GM18951 (cell line): ENCODE measurements at regions not wholly inside any gene's neighbourhood (a gene's known extent, or its start where the extent isn't known, plus 50 kb on each side); places are given as distances from the start of the nearest gene placed in this dataset.
"Not testable (repeated sequence)": the region's sequence is repeated elsewhere in the genome, so short reads cannot be mapped to it uniquely, and the experiment has no call there.

Experiments
- POLR2A ChIP-seq: IDR thresholded peaks from 4 replicates; pipeline ENCODE4 v1.6.1; 2011; ENCODE audit warnings: mild to moderate bottlenecking; ENCODE audit not compliant: insufficient read length, insufficient read depth; ENCODE audit errors: extremely low read depth
- in situ Hi-C: fragments of 300-500 bp; cut with MboI; formaldehyde crosslinking; loops from one replicate; pipeline ENCODE4 v1.12.0; 2022; ENCODE audit warnings: low sequenced_read_pairs, mixed read lengths, inconsistent platforms; ENCODE audit not compliant: unreplicated experiment

DNA sequence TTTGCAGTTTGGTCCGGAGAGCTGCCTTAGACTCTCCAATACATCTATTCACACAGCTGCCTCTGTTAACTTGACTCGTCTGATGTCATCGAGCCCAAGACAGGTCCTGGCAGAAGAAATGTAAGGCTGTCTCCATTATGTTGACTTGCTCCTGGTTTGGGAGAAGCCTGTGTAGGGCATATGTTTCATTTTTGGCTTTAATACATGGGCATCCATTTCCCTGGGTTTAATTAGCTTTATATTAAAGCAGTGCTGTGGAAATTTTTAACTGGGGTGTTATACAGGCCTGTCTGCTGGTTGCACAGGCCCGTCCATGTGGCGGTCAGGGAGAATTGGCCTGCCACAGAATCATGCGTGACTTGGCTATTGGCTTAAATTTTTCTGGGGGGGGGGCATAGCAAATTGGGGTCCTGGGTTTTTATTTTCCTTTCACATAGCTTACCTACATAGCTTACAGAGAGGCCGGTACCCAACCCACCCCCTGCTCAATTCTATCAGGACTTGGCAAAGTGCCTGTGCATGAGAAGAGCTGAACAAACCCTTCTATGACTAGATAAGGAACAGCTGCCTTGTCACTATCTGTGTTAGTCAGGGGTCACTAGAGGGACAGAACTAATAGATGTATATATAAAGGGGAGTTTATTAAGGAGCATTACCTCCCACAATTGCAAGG is 123.5 kb upstream of the WDR1 start:
- TF ChIP-seq POLR2A = no peak
- in situ Hi-C loops = loop anchor here (10.0 kb wide), 1 partner anchor 45 kb away; no protein-coding TSS in a partner anchor

DNA sequence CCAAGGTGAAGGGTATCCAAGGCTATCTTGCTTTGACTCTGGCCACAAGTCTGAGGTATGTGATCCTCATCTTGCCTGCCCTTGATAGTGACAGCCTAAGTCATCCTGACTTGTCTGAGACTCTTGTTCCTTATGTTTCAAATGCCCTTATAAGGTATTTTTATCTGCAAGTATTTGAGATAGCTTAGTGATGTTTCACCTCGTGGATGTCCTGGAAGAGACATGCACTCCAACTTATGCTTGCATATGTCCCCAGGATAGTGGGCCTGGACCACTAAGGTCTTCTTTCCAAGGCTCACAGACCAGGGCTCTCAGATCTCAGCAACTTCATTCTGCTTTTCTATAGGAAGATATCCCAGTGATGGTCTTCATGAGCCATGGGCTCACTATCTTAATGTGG is 120.5 kb upstream of the WDR1 start:
- in situ Hi-C loops = no loop called here
- TF ChIP-seq POLR2A = no peak

DNA sequence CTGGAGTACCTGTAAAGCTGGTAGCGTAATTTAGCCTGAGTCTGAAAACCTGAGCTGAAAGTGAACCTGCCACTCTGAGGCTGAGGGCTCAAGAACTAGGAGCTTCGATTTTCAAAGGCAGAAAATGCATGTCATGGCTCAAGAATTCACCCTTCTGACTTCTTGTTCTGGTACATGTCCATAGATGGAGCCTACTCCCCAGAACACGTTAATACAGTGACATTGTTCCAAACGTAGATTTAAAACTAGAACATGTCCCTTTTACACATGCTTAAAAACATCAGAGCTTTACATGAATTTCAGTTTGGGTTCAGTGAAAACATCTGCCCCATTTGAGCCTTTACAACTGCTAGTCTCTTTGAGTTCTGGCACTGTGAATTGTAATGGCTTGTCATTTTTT is 115.5 kb upstream of the WDR1 start:
- no peak for TF ChIP-seq POLR2A
- in situ Hi-C loops = no loop called here

DNA sequence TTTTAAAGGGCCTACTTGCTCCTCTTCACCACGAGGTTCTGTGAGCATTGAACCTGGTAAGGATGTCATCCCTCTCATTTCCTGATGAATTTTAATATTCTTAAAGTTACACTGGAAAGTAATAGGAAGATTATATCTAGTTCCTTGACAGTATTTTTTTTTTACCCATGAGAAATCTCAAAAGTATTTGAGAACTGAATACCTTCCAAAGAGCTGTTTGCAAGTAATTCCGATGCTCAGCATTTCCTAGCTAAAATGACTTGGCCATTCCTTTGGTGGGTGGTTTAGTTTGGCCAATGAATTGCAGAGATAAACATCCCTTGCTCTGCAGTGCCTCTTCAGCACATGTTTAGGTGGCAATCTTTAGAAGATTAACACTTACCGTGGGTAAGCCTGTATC is 110.2 kb upstream of the WDR1 start:
- in situ Hi-C loops = no loop called here
- TF ChIP-seq POLR2A = no peak

DNA sequence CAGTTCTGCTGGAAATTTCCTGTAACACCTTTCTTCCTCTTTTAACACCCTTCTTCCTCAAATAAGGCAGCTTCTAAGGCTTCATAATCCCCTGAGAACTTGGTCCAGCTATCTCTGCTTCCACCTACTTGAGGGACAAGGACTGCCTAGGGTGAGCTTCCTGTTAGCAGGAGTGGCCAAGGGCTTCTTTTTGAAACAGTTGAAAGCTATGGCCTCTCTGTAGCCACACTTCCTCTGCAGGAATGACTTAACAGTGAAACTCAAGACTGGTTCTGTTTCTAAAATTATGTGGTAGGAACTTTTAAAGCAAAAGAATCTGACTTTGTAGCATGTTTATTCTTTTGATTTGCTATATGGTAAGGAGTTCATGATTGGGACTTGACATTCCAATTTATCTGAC is 108.5 kb upstream of the WDR1 start:
- in situ Hi-C loops = no loop called here

DNA sequence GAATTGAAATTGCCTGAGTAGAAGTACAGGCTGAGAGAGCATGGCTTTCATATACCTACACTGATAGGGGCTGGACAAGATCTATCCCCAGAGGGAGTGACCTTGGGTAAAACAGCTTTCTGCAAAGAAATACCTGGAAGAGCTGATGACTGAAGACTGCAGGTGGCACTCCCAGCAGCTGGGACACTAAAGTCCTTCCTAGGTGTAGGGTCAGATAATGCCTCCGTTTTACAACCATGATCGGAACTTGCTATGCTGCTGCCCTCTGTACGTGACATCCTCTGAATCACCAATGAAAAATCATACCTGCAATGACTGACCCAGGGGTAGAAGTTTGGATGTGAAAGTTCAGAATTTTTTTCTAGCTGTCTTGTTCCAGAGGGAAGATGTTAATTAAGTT is 107.2 kb upstream of the WDR1 start:
- TF ChIP-seq POLR2A = no peak
- in situ Hi-C loops = no loop called here

More for the DNA sequence above, 108.5 kb upstream of the WDR1 start:
- no peak for TF ChIP-seq POLR2A

DNA sequence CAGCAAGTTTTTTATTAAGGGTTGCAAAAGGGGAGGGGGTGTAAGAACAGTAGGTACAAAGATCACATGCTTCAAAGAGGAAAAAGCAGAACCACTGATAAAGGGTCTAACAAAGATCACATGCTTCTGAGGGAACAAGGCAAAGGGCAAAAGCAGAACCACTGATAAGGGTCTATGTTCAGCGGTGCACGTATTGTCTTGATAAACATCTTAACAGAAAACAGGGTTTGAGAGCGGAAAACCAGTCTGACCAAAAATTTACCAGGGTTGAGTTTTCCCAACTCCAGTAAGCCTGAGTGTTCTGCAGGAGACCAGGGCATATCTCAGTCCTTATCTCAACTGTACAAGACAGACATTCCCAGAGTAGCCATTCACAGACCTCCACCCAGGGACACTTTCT is 96.9 kb upstream of the WDR1 start:
- in situ Hi-C loops = not testable (repeated sequence)

- TF ChIP-seq POLR2A = no peak
- in situ Hi-C loops = no loop called here
These were observed 96.3 kb upstream of the WDR1 start for GRCh38 chr4:10212901-10213300.

DNA sequence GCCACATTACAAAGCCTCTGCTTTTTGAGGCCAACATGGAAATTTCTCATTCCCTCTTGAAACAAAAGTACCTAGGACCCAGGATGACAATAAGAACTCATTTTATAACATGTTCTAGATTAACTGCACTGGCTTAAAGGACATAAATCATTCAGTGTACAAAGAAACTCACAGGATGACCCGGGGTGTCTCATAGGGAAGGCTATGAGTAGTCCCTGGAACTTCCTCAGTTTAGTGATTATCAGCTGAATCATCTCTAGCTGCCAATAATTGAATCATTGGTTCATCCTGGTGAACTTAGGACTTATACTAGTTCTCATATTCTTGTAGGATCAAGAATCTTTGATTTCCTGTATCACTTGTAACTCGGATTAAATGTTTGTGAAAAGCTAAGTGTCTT is 95.8 kb upstream of the WDR1 start:
- TF ChIP-seq POLR2A = no peak
- in situ Hi-C loops = no loop called here

DNA sequence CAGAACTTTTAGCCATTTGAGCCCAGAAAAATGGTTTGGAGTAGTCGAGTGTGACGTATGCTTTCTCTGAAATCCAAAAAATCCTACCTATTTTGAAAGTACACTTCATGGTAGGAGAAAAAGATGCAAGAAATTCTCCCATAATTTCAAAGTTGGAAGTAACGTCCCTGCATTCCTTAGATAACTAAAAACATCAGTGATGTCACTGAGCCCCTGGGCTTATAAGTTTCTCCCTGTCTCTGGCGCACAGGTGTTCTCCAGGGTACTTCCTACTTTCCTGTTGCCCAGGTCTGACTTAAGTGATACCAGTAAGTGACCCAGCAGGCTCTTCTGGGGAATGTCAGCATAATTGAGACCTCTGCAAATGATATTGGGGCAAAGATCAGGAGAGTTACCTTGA is 90.5 kb upstream of the WDR1 start:
- in situ Hi-C loops = no loop called here
- no peak for TF ChIP-seq POLR2A

DNA sequence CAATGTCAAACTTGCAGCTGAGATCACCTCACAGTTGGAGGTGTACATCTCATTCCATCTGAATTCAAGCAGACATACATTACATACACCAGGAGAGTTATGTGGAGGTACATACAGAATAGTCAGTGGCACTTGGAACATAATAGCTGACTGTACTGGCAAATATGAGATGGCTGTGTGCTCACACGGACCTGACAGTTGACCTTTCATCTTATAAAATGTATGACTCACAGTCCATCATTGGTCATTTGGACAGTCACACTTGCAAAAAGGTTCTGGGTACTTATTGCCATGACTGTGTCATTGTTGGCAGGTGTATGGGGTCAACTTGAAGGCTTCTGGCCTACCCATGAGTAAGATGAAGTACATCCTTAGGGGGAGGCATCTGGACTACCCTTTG is 88.6 kb upstream of the WDR1 start:
- TF ChIP-seq POLR2A = no peak
- in situ Hi-C loops = no loop called here

DNA sequence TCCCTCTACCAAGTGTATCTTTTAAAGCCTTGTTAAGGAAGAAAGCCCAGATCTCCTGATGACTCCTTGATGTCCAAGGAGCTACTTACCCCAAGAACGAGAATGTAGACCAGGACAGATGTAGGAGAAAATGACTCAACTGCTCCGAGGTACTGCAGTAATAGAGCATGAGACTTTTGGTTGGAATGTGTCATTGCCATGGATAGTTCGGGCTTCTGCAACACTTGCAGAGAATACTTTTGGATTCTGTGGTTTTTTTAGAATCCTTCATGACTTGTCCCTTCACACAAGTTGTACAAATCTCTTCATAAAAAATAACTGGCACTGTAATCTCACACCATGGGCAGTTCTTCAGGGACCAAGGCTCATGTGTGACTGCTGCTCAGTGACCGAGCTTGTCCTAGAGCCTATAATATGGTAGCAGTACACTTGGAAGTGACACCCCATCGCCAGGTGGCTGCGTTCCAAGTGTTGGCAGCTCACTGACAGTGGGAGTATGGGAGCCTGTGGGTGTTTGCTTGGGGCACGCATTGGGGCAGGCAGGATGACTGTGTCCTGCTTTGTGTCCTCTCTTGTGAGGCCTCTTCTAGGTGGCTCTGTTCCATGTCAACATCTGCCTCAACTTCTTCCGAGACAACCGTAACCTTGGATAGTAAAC is 87.9 kb upstream of the WDR1 start:
- no peak for TF ChIP-seq POLR2A

DNA sequence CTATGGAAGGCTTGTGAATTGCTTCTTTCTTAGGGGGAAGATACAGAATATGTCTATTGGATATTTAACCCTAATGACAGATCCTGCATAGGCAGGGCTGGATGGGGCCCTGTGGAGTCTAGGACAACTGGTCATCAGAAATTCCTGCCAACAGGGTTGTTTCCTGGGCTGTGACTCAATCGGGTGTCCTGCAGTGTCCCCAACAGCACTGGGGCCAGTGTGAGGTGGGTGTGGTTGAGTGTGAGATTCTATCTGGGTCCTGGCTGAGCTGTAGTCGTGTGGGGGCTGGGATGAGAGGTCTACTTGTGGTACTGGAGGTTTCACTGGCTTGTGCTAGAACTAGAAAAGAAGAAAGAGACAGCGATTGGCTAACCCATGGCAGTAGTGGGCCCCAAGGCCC is 87.3 kb upstream of the WDR1 start:
- in situ Hi-C loops = no loop called here
- TF ChIP-seq POLR2A = no peak

More for the DNA sequence above, 87.9 kb upstream of the WDR1 start:
- in situ Hi-C loops = no loop called here

- TF ChIP-seq POLR2A = no peak
- in situ Hi-C loops = no loop called here
These were observed 85.0 kb upstream of the WDR1 start for GRCh38 chr4:10201381-10202223.
